GM23338 (cell line): ENCODE measurements at regions not wholly inside any gene's neighbourhood (a gene's known extent, or its start where the extent isn't known, plus 50 kb on each side); places are given as distances from the start of the nearest gene placed in this dataset.
"Not testable (repeated sequence)": the region's sequence is repeated elsewhere in the genome, so short reads cannot be mapped to it uniquely, and the experiment has no call there.

ENCODE experiments used
- ATAC-seq: fragments of 200-7000 bp; cut with Tn5 transposase; 3 replicates; pipeline ENCODE4 v1.9.1; 2020
- DNase-seq: peaks from one replicate; pipeline ENCODE4 v3.0.0-alpha.2; 2015; ENCODE audit warnings: low spot score
- H2AFZ ChIP-seq: fragments of 200-600 bp; sonication (generic); 2 replicates; pipeline ENCODE4 v1.8.0; 2016; ENCODE audit warnings: antibody characterized with exemption, mild to moderate bottlenecking, moderate library complexity
- H3F3A ChIP-seq: fragments of 200-600 bp; sonication (generic); replicated peaks from 2 replicates; pipeline ENCODE4 v1.8.0; 2017; ENCODE audit warnings: antibody characterized with exemption, mixed run types, low read depth
- H3K27ac ChIP-seq: fragments of 200-600 bp; sonication (generic); 2 replicates; pipeline ENCODE4 v1.6.1; 2016; ENCODE audit warnings: low read depth
- H3K27me3 ChIP-seq: fragments of 200-600 bp; sonication (generic); 2 replicates; pipeline ENCODE4 v1.8.0; 2016; ENCODE audit warnings: mild to moderate bottlenecking, mixed run types, moderate library complexity; ENCODE audit not compliant: insufficient read depth
- H3K36me3 ChIP-seq: fragments of 200-600 bp; sonication (generic); 2 replicates; pipeline ENCODE4 v1.8.0; 2016; ENCODE audit warnings: mild to moderate bottlenecking; ENCODE audit not compliant: insufficient read depth
- H3K4me1 ChIP-seq: fragments of 200-600 bp; sonication (generic); 2 replicates; pipeline ENCODE4 v1.8.0; 2016; ENCODE audit warnings: mild to moderate bottlenecking, moderate library complexity; ENCODE audit not compliant: insufficient read depth
- H3K4me2 ChIP-seq: fragments of 200-600 bp; sonication (generic); 2 replicates; pipeline ENCODE4 v1.7.1; 2017; ENCODE audit warnings: mixed run types
- H3K4me3 ChIP-seq: fragments of 200-600 bp; sonication (generic); 2 replicates; pipeline ENCODE4 v1.6.1; 2016; ENCODE audit warnings: mixed run types
- H3K79me2 ChIP-seq: fragments of 200-600 bp; sonication (generic); replicated peaks from 2 replicates; pipeline ENCODE4 v1.8.0; 2017; ENCODE audit warnings: mild to moderate bottlenecking; ENCODE audit not compliant: insufficient read depth
- H3K9me2 ChIP-seq: fragments of 200-600 bp; sonication (generic); 2 replicates; pipeline ENCODE4 v1.8.0; 2017; ENCODE audit not compliant: insufficient read depth
- H4K20me1 ChIP-seq: fragments of 200-600 bp; sonication (generic); replicated peaks from 2 replicates; pipeline ENCODE4 v1.8.0; 2017; ENCODE audit warnings: mild to moderate bottlenecking; ENCODE audit not compliant: insufficient read depth
- H3K27ac Mint-ChIP-seq: 2 replicates; pipeline ENCODE4 v1.8.0; 2020; ENCODE audit warnings: inconsistent platforms, mild to moderate bottlenecking, moderate library complexity, mixed read lengths
- H3K27me3 Mint-ChIP-seq: 3 replicates; pipeline ENCODE4 v1.8.0; 2022; ENCODE audit warnings: low read depth, mild to moderate bottlenecking, moderate library complexity, mixed read lengths, inconsistent platforms; ENCODE audit not compliant: insufficient read depth, poor library complexity
- H3K36me3 Mint-ChIP-seq: 3 replicates; pipeline ENCODE4 v1.8.0; 2021; ENCODE audit warnings: low read depth, mild to moderate bottlenecking, inconsistent platforms, moderate library complexity, mixed read lengths
- H3K4me1 Mint-ChIP-seq: 3 replicates; pipeline ENCODE4 v1.8.0; 2020; ENCODE audit warnings: mild to moderate bottlenecking, inconsistent platforms, mixed read lengths
- H3K4me3 Mint-ChIP-seq: 3 replicates; pipeline ENCODE4 v1.8.0; 2021; ENCODE audit warnings: moderate library complexity, mild to moderate bottlenecking, inconsistent platforms, mixed read lengths
- H3K9me3 Mint-ChIP-seq: 3 replicates; pipeline ENCODE4 v1.8.0; 2020; ENCODE audit warnings: moderate library complexity, mild to moderate bottlenecking, inconsistent platforms, mixed read lengths
- EZH2 ChIP-seq: fragments of 200-600 bp; sonication (generic); IDR thresholded peaks from one replicate; pipeline ENCODE4 v1.8.0; 2017; ENCODE audit warnings: antibody characterized with exemption, mild to moderate bottlenecking, low read depth; ENCODE audit not compliant: unreplicated experiment
- EZH2phosphoT487 ChIP-seq: fragments of 200-600 bp; sonication (generic); IDR thresholded peaks from one replicate; pipeline ENCODE4 v1.8.1; 2018; ENCODE audit warnings: antibody characterized with exemption; ENCODE audit not compliant: unreplicated experiment
- POLR2AphosphoS5 ChIP-seq: IDR thresholded peaks from 2 replicates; pipeline ENCODE4 v1.6.1; 2016; ENCODE audit warnings: antibody characterized with exemption, low read depth
- STAT1 ChIP-seq: IDR thresholded peaks from one replicate; pipeline ENCODE4 v1.6.1; 2016; ENCODE audit warnings: antibody characterized with exemption; ENCODE audit not compliant: unreplicated experiment
- ZNF114 ChIP-seq: fragments of 250-450 bp; sonication (Bioruptor Pico); IDR thresholded peaks from 2 replicates; pipeline ENCODE4 v1.5.0; 2020; ENCODE audit warnings: mild to moderate bottlenecking, moderate library complexity
- TF ChIP-seq, protein P1 (sequence below): fragments of 250-450 bp; sonication (Bioruptor Pico); IDR thresholded peaks from 2 replicates; pipeline ENCODE4 v1.5.0; 2020; ENCODE audit warnings: mild to moderate bottlenecking, moderate library complexity
- TF ChIP-seq, protein P2 (sequence below): IDR thresholded peaks from one replicate; pipeline ENCODE4 v1.6.1; 2018; ENCODE audit warnings: antibody characterized with exemption; ENCODE audit not compliant: unreplicated experiment
- TF ChIP-seq, protein P3 (sequence below): IDR thresholded peaks from 2 replicates; pipeline ENCODE4 v1.6.1; 2016; ENCODE audit warnings: antibody characterized with exemption

DNA sequence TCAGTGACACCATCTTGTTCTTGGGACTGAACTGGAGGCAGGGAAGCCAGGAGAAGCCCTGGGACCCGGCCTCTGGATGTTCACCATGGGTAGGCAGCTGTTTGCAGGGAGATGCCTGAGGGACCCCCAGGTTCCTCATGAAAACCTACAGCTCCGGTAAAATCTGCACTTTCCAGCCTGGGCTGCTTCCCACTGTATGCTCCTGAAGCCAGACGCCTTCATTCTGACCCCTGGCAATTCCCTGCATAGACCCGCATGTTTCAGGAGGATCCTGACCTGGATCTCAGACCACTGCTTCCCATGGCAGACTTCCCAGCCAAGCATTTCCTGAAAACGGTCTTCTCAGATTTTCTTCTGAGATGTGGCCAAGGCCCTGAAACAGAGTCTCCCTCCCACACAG lies 306.7 kb downstream of the PREX1 start (continued):
- TF ChIP-seq, protein P1, sequence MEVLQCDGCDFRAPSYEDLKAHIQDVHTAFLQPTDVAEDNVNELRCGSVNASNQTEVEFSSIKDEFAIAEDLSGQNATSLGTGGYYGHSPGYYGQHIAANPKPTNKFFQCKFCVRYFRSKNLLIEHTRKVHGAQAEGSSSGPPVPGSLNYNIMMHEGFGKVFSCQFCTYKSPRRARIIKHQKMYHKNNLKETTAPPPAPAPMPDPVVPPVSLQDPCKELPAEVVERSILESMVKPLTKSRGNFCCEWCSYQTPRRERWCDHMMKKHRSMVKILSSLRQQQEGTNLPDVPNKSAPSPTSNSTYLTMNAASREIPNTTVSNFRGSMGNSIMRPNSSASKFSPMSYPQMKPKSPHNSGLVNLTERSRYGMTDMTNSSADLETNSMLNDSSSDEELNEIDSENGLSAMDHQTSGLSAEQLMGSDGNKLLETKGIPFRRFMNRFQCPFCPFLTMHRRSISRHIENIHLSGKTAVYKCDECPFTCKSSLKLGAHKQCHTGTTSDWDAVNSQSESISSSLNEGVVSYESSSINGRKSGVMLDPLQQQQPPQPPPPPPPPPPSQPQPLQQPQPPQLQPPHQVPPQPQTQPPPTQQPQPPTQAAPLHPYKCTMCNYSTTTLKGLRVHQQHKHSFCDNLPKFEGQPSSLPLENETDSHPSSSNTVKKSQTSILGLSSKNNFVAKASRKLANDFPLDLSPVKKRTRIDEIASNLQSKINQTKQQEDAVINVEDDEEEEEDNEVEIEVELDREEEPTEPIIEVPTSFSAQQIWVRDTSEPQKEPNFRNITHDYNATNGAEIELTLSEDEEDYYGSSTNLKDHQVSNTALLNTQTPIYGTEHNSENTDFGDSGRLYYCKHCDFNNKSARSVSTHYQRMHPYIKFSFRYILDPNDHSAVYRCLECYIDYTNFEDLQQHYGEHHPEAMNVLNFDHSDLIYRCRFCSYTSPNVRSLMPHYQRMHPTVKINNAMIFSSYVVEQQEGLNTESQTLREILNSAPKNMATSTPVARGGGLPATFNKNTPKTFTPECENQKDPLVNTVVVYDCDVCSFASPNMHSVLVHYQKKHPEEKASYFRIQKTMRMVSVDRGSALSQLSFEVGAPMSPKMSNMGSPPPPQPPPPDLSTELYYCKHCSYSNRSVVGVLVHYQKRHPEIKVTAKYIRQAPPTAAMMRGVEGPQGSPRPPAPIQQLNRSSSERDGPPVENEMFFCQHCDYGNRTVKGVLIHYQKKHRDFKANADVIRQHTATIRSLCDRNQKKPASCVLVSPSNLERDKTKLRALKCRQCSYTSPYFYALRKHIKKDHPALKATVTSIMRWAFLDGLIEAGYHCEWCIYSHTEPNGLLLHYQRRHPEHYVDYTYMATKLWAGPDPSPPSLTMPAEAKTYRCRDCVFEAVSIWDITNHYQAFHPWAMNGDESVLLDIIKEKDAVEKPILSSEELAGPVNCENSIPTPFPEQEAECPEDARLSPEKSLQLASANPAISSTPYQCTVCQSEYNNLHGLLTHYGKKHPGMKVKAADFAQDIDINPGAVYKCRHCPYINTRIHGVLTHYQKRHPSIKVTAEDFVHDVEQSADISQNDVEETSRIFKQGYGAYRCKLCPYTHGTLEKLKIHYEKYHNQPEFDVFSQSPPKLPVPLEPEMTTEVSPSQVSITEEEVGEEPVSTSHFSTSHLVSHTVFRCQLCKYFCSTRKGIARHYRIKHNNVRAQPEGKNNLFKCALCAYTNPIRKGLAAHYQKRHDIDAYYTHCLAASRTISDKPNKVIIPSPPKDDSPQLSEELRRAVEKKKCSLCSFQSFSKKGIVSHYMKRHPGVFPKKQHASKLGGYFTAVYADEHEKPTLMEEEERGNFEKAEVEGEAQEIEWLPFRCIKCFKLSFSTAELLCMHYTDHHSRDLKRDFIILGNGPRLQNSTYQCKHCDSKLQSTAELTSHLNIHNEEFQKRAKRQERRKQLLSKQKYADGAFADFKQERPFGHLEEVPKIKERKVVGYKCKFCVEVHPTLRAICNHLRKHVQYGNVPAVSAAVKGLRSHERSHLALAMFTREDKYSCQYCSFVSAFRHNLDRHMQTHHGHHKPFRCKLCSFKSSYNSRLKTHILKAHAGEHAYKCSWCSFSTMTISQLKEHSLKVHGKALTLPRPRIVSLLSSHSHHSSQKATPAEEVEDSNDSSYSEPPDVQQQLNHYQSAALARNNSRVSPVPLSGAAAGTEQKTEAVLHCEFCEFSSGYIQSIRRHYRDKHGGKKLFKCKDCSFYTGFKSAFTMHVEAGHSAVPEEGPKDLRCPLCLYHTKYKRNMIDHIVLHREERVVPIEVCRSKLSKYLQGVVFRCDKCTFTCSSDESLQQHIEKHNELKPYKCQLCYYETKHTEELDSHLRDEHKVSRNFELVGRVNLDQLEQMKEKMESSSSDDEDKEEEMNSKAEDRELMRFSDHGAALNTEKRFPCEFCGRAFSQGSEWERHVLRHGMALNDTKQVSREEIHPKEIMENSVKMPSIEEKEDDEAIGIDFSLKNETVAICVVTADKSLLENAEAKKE, result no peak
- TF ChIP-seq, protein P2, sequence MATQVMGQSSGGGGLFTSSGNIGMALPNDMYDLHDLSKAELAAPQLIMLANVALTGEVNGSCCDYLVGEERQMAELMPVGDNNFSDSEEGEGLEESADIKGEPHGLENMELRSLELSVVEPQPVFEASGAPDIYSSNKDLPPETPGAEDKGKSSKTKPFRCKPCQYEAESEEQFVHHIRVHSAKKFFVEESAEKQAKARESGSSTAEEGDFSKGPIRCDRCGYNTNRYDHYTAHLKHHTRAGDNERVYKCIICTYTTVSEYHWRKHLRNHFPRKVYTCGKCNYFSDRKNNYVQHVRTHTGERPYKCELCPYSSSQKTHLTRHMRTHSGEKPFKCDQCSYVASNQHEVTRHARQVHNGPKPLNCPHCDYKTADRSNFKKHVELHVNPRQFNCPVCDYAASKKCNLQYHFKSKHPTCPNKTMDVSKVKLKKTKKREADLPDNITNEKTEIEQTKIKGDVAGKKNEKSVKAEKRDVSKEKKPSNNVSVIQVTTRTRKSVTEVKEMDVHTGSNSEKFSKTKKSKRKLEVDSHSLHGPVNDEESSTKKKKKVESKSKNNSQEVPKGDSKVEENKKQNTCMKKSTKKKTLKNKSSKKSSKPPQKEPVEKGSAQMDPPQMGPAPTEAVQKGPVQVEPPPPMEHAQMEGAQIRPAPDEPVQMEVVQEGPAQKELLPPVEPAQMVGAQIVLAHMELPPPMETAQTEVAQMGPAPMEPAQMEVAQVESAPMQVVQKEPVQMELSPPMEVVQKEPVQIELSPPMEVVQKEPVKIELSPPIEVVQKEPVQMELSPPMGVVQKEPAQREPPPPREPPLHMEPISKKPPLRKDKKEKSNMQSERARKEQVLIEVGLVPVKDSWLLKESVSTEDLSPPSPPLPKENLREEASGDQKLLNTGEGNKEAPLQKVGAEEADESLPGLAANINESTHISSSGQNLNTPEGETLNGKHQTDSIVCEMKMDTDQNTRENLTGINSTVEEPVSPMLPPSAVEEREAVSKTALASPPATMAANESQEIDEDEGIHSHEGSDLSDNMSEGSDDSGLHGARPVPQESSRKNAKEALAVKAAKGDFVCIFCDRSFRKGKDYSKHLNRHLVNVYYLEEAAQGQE, result no peak
- TF ChIP-seq POLR2AphosphoS5 (no peak), EZH2phosphoT487 (no peak), STAT1 (no peak), ZNF114 (CRISPR knock-in tag) (no peak), EZH2 (no peak)
- TF ChIP-seq, protein P3, sequence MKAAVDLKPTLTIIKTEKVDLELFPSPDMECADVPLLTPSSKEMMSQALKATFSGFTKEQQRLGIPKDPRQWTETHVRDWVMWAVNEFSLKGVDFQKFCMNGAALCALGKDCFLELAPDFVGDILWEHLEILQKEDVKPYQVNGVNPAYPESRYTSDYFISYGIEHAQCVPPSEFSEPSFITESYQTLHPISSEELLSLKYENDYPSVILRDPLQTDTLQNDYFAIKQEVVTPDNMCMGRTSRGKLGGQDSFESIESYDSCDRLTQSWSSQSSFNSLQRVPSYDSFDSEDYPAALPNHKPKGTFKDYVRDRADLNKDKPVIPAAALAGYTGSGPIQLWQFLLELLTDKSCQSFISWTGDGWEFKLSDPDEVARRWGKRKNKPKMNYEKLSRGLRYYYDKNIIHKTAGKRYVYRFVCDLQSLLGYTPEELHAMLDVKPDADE, result no peak

DNA sequence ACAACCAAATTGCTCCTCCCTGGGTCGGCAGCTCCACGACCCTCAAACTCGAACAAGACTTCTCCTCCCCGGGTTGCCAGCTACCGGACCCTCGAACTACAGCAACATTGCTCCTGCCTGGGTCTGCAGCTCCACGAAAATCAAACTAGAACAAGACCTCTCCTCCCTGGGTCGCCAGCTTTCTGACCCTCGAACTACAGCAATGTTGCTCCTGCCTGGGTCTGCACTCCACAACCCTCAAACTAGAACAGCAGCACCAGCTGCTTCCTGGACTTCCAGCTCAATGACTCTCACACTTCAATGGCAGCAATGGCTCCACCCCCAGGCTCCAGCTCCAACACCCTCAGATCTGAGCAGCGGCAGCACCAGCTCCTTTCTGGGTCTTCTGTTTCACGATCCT lies 311.6 kb downstream of the PREX1 start:
- not testable (repeated sequence) for H3K27me3 ChIP-seq, H3K4me3 ChIP-seq, H3F3A ChIP-seq, H3K9me2 ChIP-seq, H3K4me2 ChIP-seq, H3K4me1 ChIP-seq, DNase-seq, H4K20me1 ChIP-seq, H2AFZ ChIP-seq, H3K4me1 Mint-ChIP-seq, H3K36me3 ChIP-seq, H3K4me3 Mint-ChIP-seq, H3K79me2 ChIP-seq, H3K27me3 Mint-ChIP-seq, H3K27ac ChIP-seq, H3K27ac Mint-ChIP-seq
- peaks cover 35% of the 10 kb centered on the region for H3K9me3 Mint-ChIP-seq
- peak; percentile 57 for ATAC-seq
- peaks cover 18% of the 10 kb centered on the region for H3K36me3 Mint-ChIP-seq

DNA sequence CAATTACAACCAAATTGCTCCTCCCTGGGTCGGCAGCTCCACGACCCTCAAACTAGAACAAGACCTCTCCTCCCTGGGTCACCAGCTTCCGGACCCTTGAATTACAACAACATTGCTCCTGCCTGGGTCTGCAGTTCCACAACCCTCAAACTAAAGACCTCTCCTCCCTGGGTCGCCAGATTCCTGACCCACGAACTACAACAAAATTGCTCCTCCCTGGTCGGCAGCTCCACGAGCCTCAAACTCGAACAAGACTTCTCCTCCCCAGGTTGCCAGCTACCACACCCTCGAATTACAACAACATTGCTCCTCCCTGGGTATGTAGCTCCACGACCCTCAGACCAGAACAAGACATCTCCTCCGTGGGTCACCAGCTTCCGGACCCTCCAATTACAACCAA lies 313.2 kb downstream of the PREX1 start:
- not testable (repeated sequence) for H3K27me3 Mint-ChIP-seq, H3K27me3 ChIP-seq, H3K4me1 ChIP-seq, H3K27ac Mint-ChIP-seq, H3K27ac ChIP-seq, H3K4me1 Mint-ChIP-seq, H3K4me3 ChIP-seq, H2AFZ ChIP-seq, H3K4me3 Mint-ChIP-seq, H3K36me3 ChIP-seq, ATAC-seq, H3F3A ChIP-seq, H4K20me1 ChIP-seq, H3K79me2 ChIP-seq, H3K4me2 ChIP-seq, DNase-seq, H3K9me2 ChIP-seq
- peaks cover 46% of the 10 kb centered on the region for H3K9me3 Mint-ChIP-seq
- H3K36me3 Mint-ChIP-seq, result peaks cover 24% of the 10 kb centered on the region
